GM23338 (cell line): ENCODE measurements at regions not wholly inside any gene's neighbourhood (a gene's known extent, or its start where the extent isn't known, plus 50 kb on each side); places are given as distances from the start of the nearest gene placed in this dataset.

Source experiments
- EZH2 ChIP-seq: fragments of 200-600 bp; sonication (generic); IDR thresholded peaks from one replicate; pipeline ENCODE4 v1.8.0; 2017; ENCODE audit warnings: antibody characterized with exemption, mild to moderate bottlenecking, low read depth; ENCODE audit not compliant: unreplicated experiment
- EZH2phosphoT487 ChIP-seq: fragments of 200-600 bp; sonication (generic); IDR thresholded peaks from one replicate; pipeline ENCODE4 v1.8.1; 2018; ENCODE audit warnings: antibody characterized with exemption; ENCODE audit not compliant: unreplicated experiment
- POLR2AphosphoS5 ChIP-seq: IDR thresholded peaks from 2 replicates; pipeline ENCODE4 v1.6.1; 2016; ENCODE audit warnings: antibody characterized with exemption, low read depth
- TF ChIP-seq, protein P1 (sequence below), 2 experiments: fragments of 200-600 bp in 1 of 2; sonication (generic) in 1 of 2; conservative IDR thresholded peaks; 2 replicates each; pipeline versions ENCODE4 v1.5.1 to v1.6.1; 2016 to 2017; ENCODE audit warnings: antibody characterized with exemption in 2 of 2, low read depth in 2 of 2, mild to moderate bottlenecking in 2 of 2, moderate library complexity in 1 of 2
- TF ChIP-seq, protein P2 (sequence below): IDR thresholded peaks from 2 replicates; pipeline ENCODE4 v1.6.1; 2016; ENCODE audit warnings: antibody characterized with exemption
- TF ChIP-seq, protein P3 (sequence below): IDR thresholded peaks from one replicate; pipeline ENCODE4 v1.6.1; 2018; ENCODE audit warnings: antibody characterized with exemption; ENCODE audit not compliant: unreplicated experiment

DNA sequence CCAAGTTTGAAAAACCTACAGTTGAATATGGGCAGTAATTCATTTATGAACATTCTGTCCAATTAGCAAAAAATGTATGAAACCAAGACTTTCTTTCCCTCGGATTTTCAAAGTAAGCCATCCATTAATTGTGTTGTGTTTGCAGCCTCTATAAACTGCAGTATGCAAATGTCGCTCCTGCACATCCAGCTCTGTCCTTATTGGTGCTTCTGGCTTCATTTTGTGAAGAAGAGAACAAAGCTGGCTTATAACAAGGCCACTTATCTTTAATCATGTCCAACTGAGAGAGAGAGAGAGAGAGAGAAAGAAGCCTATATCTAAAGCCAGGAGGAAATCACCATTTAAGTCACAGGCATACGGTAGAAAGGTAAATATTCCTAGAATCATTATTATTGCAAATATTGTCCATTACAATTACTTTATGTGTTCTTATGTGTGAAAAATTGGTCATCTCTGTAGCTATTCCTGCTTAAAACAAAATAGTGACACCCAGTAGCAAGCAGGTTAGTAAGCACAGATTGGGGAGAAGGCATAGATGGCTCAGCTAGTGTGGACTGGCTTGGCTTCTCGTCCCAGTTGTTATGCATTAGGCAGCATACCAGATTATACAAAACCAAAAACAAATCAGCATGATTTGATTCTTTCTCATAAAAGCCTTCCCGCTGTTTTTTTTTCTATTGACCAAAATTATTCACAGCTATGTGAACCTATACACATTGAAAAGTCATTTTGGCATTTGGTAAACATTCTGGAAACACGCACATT lies 726.4 kb upstream of the SOX11 start:
- TF ChIP-seq, protein P1, sequence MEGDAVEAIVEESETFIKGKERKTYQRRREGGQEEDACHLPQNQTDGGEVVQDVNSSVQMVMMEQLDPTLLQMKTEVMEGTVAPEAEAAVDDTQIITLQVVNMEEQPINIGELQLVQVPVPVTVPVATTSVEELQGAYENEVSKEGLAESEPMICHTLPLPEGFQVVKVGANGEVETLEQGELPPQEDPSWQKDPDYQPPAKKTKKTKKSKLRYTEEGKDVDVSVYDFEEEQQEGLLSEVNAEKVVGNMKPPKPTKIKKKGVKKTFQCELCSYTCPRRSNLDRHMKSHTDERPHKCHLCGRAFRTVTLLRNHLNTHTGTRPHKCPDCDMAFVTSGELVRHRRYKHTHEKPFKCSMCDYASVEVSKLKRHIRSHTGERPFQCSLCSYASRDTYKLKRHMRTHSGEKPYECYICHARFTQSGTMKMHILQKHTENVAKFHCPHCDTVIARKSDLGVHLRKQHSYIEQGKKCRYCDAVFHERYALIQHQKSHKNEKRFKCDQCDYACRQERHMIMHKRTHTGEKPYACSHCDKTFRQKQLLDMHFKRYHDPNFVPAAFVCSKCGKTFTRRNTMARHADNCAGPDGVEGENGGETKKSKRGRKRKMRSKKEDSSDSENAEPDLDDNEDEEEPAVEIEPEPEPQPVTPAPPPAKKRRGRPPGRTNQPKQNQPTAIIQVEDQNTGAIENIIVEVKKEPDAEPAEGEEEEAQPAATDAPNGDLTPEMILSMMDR (conservative IDR thresholded peaks at IDR 0.05; ENCODE audit: low read depth in 2 of 2) = no peak
- TF ChIP-seq POLR2AphosphoS5 = no peak
- TF ChIP-seq, protein P2, sequence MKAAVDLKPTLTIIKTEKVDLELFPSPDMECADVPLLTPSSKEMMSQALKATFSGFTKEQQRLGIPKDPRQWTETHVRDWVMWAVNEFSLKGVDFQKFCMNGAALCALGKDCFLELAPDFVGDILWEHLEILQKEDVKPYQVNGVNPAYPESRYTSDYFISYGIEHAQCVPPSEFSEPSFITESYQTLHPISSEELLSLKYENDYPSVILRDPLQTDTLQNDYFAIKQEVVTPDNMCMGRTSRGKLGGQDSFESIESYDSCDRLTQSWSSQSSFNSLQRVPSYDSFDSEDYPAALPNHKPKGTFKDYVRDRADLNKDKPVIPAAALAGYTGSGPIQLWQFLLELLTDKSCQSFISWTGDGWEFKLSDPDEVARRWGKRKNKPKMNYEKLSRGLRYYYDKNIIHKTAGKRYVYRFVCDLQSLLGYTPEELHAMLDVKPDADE = no peak
- no peak for TF ChIP-seq EZH2
- TF ChIP-seq, protein P3, sequence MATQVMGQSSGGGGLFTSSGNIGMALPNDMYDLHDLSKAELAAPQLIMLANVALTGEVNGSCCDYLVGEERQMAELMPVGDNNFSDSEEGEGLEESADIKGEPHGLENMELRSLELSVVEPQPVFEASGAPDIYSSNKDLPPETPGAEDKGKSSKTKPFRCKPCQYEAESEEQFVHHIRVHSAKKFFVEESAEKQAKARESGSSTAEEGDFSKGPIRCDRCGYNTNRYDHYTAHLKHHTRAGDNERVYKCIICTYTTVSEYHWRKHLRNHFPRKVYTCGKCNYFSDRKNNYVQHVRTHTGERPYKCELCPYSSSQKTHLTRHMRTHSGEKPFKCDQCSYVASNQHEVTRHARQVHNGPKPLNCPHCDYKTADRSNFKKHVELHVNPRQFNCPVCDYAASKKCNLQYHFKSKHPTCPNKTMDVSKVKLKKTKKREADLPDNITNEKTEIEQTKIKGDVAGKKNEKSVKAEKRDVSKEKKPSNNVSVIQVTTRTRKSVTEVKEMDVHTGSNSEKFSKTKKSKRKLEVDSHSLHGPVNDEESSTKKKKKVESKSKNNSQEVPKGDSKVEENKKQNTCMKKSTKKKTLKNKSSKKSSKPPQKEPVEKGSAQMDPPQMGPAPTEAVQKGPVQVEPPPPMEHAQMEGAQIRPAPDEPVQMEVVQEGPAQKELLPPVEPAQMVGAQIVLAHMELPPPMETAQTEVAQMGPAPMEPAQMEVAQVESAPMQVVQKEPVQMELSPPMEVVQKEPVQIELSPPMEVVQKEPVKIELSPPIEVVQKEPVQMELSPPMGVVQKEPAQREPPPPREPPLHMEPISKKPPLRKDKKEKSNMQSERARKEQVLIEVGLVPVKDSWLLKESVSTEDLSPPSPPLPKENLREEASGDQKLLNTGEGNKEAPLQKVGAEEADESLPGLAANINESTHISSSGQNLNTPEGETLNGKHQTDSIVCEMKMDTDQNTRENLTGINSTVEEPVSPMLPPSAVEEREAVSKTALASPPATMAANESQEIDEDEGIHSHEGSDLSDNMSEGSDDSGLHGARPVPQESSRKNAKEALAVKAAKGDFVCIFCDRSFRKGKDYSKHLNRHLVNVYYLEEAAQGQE = no peak
- no peak for TF ChIP-seq EZH2phosphoT487
